ENCODE measurements at regions not wholly inside any gene's neighbourhood (a gene's known extent, or its start where the extent isn't known, plus 50 kb on each side); places are given as distances from the start of the nearest gene placed in this dataset.

DNA sequence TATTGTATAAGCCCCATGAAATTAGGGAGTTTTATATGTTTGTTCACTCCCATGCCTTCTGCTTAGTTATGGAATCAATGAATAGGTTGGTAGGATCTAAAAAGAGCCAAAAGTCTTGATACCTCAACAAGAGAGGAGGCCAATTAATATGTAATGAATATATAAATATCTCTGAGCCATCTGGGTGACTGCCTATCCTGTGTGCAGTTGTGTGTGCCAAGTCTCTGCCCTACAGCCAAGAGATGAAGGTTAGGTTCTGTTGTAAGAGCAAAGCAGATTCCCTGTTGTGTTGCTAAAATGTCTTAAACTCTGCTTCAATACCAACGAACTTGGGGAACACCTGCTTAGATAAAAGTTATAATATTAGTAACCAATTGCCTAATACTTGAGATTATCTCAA is 61.8 kb upstream of the GORAB start:
- TF ChIP-seq POLR2AphosphoS5 (IDR thresholded peaks at IDR 0.05) (no peak), EP300 (IDR thresholded peaks at IDR 0.05) (no peak), POLR2A (IDR thresholded peaks at IDR 0.05) (no peak)
- TF ChIP-seq, protein P1, sequence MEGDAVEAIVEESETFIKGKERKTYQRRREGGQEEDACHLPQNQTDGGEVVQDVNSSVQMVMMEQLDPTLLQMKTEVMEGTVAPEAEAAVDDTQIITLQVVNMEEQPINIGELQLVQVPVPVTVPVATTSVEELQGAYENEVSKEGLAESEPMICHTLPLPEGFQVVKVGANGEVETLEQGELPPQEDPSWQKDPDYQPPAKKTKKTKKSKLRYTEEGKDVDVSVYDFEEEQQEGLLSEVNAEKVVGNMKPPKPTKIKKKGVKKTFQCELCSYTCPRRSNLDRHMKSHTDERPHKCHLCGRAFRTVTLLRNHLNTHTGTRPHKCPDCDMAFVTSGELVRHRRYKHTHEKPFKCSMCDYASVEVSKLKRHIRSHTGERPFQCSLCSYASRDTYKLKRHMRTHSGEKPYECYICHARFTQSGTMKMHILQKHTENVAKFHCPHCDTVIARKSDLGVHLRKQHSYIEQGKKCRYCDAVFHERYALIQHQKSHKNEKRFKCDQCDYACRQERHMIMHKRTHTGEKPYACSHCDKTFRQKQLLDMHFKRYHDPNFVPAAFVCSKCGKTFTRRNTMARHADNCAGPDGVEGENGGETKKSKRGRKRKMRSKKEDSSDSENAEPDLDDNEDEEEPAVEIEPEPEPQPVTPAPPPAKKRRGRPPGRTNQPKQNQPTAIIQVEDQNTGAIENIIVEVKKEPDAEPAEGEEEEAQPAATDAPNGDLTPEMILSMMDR (IDR thresholded peaks at IDR 0.05): no peak

Measured in gastroesophageal sphincter (tissue), 3 donors.